SH-SY5Y (cell line): ENCODE measurements at regions not wholly inside any gene's neighbourhood (a gene's known extent, or its start where the extent isn't known, plus 50 kb on each side); places are given as distances from the start of the nearest gene placed in this dataset.

ENCODE experiments used
- GATA2 ChIP-seq: IDR thresholded peaks from 2 replicates; pipeline ENCODE4 v1.6.1; 2011; ENCODE audit warnings: mild to moderate bottlenecking, low read depth, low read length
- GATA3 ChIP-seq: IDR thresholded peaks from 2 replicates; pipeline ENCODE4 v1.6.1; 2011; ENCODE audit warnings: low read depth, mild to moderate bottlenecking, low read length, moderate library complexity

- no peak for TF ChIP-seq GATA3
- no peak for TF ChIP-seq GATA2
Observed at GRCh38 chr3:56931836-56932235, 128.6 kb upstream of the SPATA12 start.
